ENCODE measurements at regions not wholly inside any gene's neighbourhood (a gene's known extent, or its start where the extent isn't known, plus 50 kb on each side); places are given as distances from the start of the nearest gene placed in this dataset.
"Not testable (repeated sequence)": the region's sequence is repeated elsewhere in the genome, so short reads cannot be mapped to it uniquely, and the experiment has no call there.

DNA sequence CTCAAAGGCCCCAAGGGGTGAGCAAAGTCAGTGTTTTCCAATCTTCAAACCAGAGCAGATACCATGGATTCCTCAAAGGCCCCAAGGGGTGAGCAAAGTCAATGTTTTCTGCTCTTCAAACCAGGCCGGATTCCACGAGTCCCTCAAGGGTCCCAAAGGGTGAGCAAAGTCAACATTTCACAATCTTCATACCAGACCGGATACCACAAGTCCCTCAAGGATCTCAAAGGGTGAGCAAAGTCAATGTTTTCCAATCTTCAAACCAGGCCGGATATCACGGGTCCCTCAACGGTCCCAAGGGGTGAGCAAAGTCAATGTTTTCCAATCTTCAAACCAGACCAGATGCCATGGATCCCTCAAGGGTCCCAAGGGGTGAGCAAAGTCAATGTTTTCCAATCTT, 265.2 kb downstream of the CRLF2 start:
- H2BK120ac ChIP-seq (ENCODE audit: low read depth, low read length); H3K4ac ChIP-seq (ENCODE audit: low read depth, low read length); H3K36me3 ChIP-seq (ENCODE audit: control insufficient read depth, insufficient read depth, low read length); H3K56ac ChIP-seq (ENCODE audit: low read length); H3K9ac ChIP-seq (ENCODE audit: low read length); DNase-seq; H2AK5ac ChIP-seq (ENCODE audit: low read length); H2BK15ac ChIP-seq (replicated peaks; ENCODE audit: low read depth); H3K27me3 ChIP-seq (ENCODE audit: insufficient read depth, low read length, poor library complexity); H2BK5ac ChIP-seq (ENCODE audit: low read length); H3K27ac ChIP-seq (ENCODE audit: low read depth, low read length); H3K23ac ChIP-seq (ENCODE audit: low read length); H3K4me1 ChIP-seq (ENCODE audit: control insufficient read depth, low read depth, low read length); H3K4me2 ChIP-seq (ENCODE audit: low read length); H3K4me3 ChIP-seq (ENCODE audit: low read length); H3K79me2 ChIP-seq (ENCODE audit: control insufficient read depth, insufficient read depth, low read length); H4K8ac ChIP-seq (ENCODE audit: low read depth, low read length); H3K18ac ChIP-seq (ENCODE audit: low read length); H3K79me1 ChIP-seq (ENCODE audit: low read length); H4K5ac ChIP-seq (ENCODE audit: low read length): not testable (repeated sequence)
- WGBS (ENCODE audit: extremely low coverage, insufficient coverage, low lambda C conversion rate): no CpG with 5 or more reads among the region's 6 CpGs

- Histone ChIP-seq H3K4me3 (ENCODE audit: low read length) (no peak overlapping the region), H3K4me1 (ENCODE audit: control insufficient read depth, low read depth, low read length) (no peaks in the 10 kb centered on the region), H3K9ac (ENCODE audit: low read length) (no peak overlapping the region), H3K36me3 (ENCODE audit: control insufficient read depth, insufficient read depth, low read length) (no peaks in the 10 kb centered on the region), H3K56ac (ENCODE audit: low read length) (no peak overlapping the region), H3K27me3 (ENCODE audit: insufficient read depth, low read length, poor library complexity) (no peaks in the 10 kb centered on the region), H3K23ac (ENCODE audit: low read length) (no peak overlapping the region), H3K79me1 (ENCODE audit: low read length) (no peaks in the 10 kb centered on the region), H2BK120ac (ENCODE audit: low read depth, low read length) (no peak overlapping the region), H2BK5ac (ENCODE audit: low read length) (no peak overlapping the region), H3K4ac (ENCODE audit: low read depth, low read length) (no peak overlapping the region), H2BK15ac (replicated peaks; ENCODE audit: low read depth) (no peak overlapping the region), H2AK5ac (ENCODE audit: low read length) (no peak overlapping the region), H3K4me2 (ENCODE audit: low read length) (no peak overlapping the region), H3K27ac (ENCODE audit: low read depth, low read length) (no peak overlapping the region), H3K79me2 (ENCODE audit: control insufficient read depth, insufficient read depth, low read length) (no peaks in the 10 kb centered on the region), H4K8ac (ENCODE audit: low read depth, low read length) (no peak overlapping the region), H3K18ac (ENCODE audit: low read length) (no peak overlapping the region), H4K5ac (ENCODE audit: low read length) (no peak overlapping the region)
- no CpG with 5 or more reads among the region's 1 CpG for WGBS (ENCODE audit: extremely low coverage, insufficient coverage, low lambda C conversion rate)
- no peak for DNase-seq
Measured at GRCh38 chrX:943035-943434, 269.4 kb downstream of the CRLF2 start.

DNA sequence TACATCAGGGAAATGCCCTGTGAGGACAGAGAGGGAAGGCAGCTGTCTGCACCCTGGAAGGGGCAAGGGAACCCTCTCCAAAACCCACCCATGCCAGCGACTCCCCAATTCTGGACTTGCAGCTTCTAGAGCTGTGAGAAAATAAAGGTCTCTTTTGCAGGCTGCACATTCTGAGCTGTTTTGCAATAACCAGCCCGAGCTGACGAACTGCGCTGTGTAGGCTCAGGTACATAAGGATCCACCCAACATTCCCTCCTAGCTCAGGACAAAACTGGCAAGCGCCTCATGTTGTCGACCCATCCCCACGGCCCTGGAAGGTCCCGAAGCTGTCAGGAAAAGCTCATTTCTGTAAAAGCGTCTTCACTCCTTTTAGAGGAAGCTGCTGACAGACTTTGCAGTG, 271.8 kb downstream of the CRLF2 start:
- no peak overlapping the region for H3K9ac ChIP-seq (ENCODE audit: low read length)
- H3K4me3 ChIP-seq (ENCODE audit: low read length): no peak overlapping the region
- no peaks in the 10 kb centered on the region for H3K79me1 ChIP-seq (ENCODE audit: low read length)
- no peak overlapping the region for H4K5ac ChIP-seq (ENCODE audit: low read length)
- no peak for DNase-seq
- H3K4me2 ChIP-seq (ENCODE audit: low read length): no peak overlapping the region
- no CpG with 5 or more reads among the region's 9 CpGs for WGBS (ENCODE audit: extremely low coverage, insufficient coverage, low lambda C conversion rate)
- no peaks in the 10 kb centered on the region for H3K79me2 ChIP-seq (ENCODE audit: control insufficient read depth, insufficient read depth, low read length)
- no peak overlapping the region for H3K27ac ChIP-seq (ENCODE audit: low read depth, low read length)
- H3K36me3 ChIP-seq (ENCODE audit: control insufficient read depth, insufficient read depth, low read length): no peaks in the 10 kb centered on the region
- H3K4me1 ChIP-seq (ENCODE audit: control insufficient read depth, low read depth, low read length): no peaks in the 10 kb centered on the region
- no peak overlapping the region for H2BK15ac ChIP-seq (replicated peaks; ENCODE audit: low read depth)
- no peak overlapping the region for H2BK120ac ChIP-seq (ENCODE audit: low read depth, low read length)
- no peak overlapping the region for H2AK5ac ChIP-seq (ENCODE audit: low read length)
- no peak overlapping the region for H3K18ac ChIP-seq (ENCODE audit: low read length)
- no peak overlapping the region for H3K4ac ChIP-seq (ENCODE audit: low read depth, low read length)
- no peak overlapping the region for H2BK5ac ChIP-seq (ENCODE audit: low read length)
- no peak overlapping the region for H3K23ac ChIP-seq (ENCODE audit: low read length)
- no peaks in the 10 kb centered on the region for H3K27me3 ChIP-seq (ENCODE audit: insufficient read depth, low read length, poor library complexity)
- H4K8ac ChIP-seq (ENCODE audit: low read depth, low read length): no peak overlapping the region
- H3K56ac ChIP-seq (ENCODE audit: low read length): no peak overlapping the region

DNA sequence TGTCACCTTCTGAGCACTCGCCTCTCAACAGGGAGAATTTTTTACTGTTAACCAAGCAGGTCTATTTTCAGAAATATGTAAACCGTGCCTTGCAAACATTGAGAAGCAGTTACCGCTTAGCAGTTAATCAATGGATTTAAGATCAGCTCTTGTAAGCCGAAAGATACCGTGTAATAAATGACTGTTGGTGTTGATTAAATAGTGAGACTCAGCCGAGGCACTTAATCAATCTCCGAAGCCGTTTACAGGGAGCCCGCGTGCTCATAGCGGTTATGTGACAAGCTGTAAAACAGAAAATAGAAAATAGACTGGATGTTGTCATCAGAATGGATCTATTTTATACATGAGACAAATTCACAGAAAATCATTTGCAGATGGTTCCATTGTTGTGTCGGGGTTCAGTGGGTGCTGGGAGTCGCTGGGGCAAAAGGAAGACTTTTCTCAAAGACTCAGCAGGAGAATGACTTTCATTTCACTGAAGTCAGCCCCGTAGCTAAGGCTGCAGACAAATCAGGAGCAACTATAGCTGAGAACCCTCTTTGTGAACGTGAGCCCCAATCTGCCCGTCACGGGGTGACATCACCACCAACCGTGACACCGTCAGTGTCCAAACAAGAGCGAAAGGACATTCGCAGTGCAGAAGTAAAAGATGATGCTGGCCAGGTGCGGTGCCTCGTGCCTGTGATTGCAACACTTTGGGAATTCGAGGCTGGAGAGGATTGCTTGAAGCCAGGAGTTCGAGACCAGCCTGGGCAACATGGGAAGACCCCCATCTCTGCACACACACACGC, 275.3 kb downstream of the CRLF2 start:
- H3K4me3 ChIP-seq (ENCODE audit: low read length): no peak overlapping the region
- H3K23ac ChIP-seq (ENCODE audit: low read length): no peak overlapping the region
- H3K4me1 ChIP-seq (ENCODE audit: control insufficient read depth, low read depth, low read length): no peaks in the 10 kb centered on the region
- no peak overlapping the region for H4K8ac ChIP-seq (ENCODE audit: low read depth, low read length)
- no peaks in the 10 kb centered on the region for H3K79me2 ChIP-seq (ENCODE audit: control insufficient read depth, insufficient read depth, low read length)
- no peak overlapping the region for H3K4me2 ChIP-seq (ENCODE audit: low read length)
- H3K56ac ChIP-seq (ENCODE audit: low read length): no peak overlapping the region
- H2BK120ac ChIP-seq (ENCODE audit: low read depth, low read length): no peak overlapping the region
- no peak overlapping the region for H3K27ac ChIP-seq (ENCODE audit: low read depth, low read length)
- no peak overlapping the region for H2AK5ac ChIP-seq (ENCODE audit: low read length)
- H3K27me3 ChIP-seq (ENCODE audit: insufficient read depth, low read length, poor library complexity): no peaks in the 10 kb centered on the region
- H2BK5ac ChIP-seq (ENCODE audit: low read length): no peak overlapping the region
- no peak overlapping the region for H4K5ac ChIP-seq (ENCODE audit: low read length)
- H3K9ac ChIP-seq (ENCODE audit: low read length): no peak overlapping the region
- no CpG with 5 or more reads among the region's 26 CpGs for WGBS (ENCODE audit: extremely low coverage, insufficient coverage, low lambda C conversion rate)
- H3K36me3 ChIP-seq (ENCODE audit: control insufficient read depth, insufficient read depth, low read length): no peaks in the 10 kb centered on the region
- no peaks in the 10 kb centered on the region for H3K79me1 ChIP-seq (ENCODE audit: low read length)
- H3K4ac ChIP-seq (ENCODE audit: low read depth, low read length): no peak overlapping the region
- no peak for DNase-seq
- no peak overlapping the region for H2BK15ac ChIP-seq (replicated peaks; ENCODE audit: low read depth)
- no peak overlapping the region for H3K18ac ChIP-seq (ENCODE audit: low read length)

- Histone ChIP-seq H3K36me3 (ENCODE audit: control insufficient read depth, insufficient read depth, low read length) (no peaks in the 10 kb centered on the region), H2BK15ac (replicated peaks; ENCODE audit: low read depth) (no peak overlapping the region), H4K5ac (ENCODE audit: low read length) (no peak overlapping the region), H2BK5ac (ENCODE audit: low read length) (no peak overlapping the region), H3K4me1 (ENCODE audit: control insufficient read depth, low read depth, low read length) (no peaks in the 10 kb centered on the region), H3K9ac (ENCODE audit: low read length) (no peak overlapping the region), H3K4me2 (ENCODE audit: low read length) (no peak overlapping the region), H3K56ac (ENCODE audit: low read length) (no peak overlapping the region), H2AK5ac (ENCODE audit: low read length) (no peak overlapping the region), H3K23ac (ENCODE audit: low read length) (no peak overlapping the region), H3K18ac (ENCODE audit: low read length) (no peak overlapping the region), H4K8ac (ENCODE audit: low read depth, low read length) (no peak overlapping the region), H3K79me2 (ENCODE audit: control insufficient read depth, insufficient read depth, low read length) (no peaks in the 10 kb centered on the region), H3K27ac (ENCODE audit: low read depth, low read length) (no peak overlapping the region), H3K4ac (ENCODE audit: low read depth, low read length) (no peak overlapping the region), H3K27me3 (ENCODE audit: insufficient read depth, low read length, poor library complexity) (no peaks in the 10 kb centered on the region), H2BK120ac (ENCODE audit: low read depth, low read length) (no peak overlapping the region), H3K4me3 (ENCODE audit: low read length) (no peak overlapping the region), H3K79me1 (ENCODE audit: low read length) (no peaks in the 10 kb centered on the region)
- 100% methylated on average over 3 of the region's 11 CpGs for WGBS (ENCODE audit: extremely low coverage, insufficient coverage, low lambda C conversion rate)
- DNase-seq: no peak
Measured at GRCh38 chrX:933611-934010, 278.8 kb downstream of the CRLF2 start.

GRCh38 chrX:928606-929005, 283.8 kb downstream of the CRLF2 start:
- Histone ChIP-seq H3K79me2 (ENCODE audit: control insufficient read depth, insufficient read depth, low read length) (no peaks in the 10 kb centered on the region), H3K23ac (ENCODE audit: low read length) (no peak overlapping the region), H3K27ac (ENCODE audit: low read depth, low read length) (no peak overlapping the region), H3K36me3 (ENCODE audit: control insufficient read depth, insufficient read depth, low read length) (no peaks in the 10 kb centered on the region), H3K56ac (ENCODE audit: low read length) (no peak overlapping the region), H3K27me3 (ENCODE audit: insufficient read depth, low read length, poor library complexity) (no peaks in the 10 kb centered on the region), H3K4me3 (ENCODE audit: low read length) (no peak overlapping the region), H3K4me2 (ENCODE audit: low read length) (no peak overlapping the region), H4K5ac (ENCODE audit: low read length) (no peak overlapping the region), H3K4me1 (ENCODE audit: control insufficient read depth, low read depth, low read length) (no peaks in the 10 kb centered on the region), H3K18ac (ENCODE audit: low read length) (no peak overlapping the region), H3K9ac (ENCODE audit: low read length) (no peak overlapping the region), H3K4ac (ENCODE audit: low read depth, low read length) (no peak overlapping the region), H2BK120ac (ENCODE audit: low read depth, low read length) (no peak overlapping the region), H4K8ac (ENCODE audit: low read depth, low read length) (no peak overlapping the region), H3K79me1 (ENCODE audit: low read length) (no peaks in the 10 kb centered on the region), H2BK15ac (replicated peaks; ENCODE audit: low read depth) (no peak overlapping the region), H2AK5ac (ENCODE audit: low read length) (no peak overlapping the region), H2BK5ac (ENCODE audit: low read length) (no peak overlapping the region)
- no CpG with 5 or more reads among the region's 4 CpGs for WGBS (ENCODE audit: extremely low coverage, insufficient coverage, low lambda C conversion rate)
- no peak for DNase-seq
